ENCODE measurements at regions not wholly inside any gene's neighbourhood (a gene's known extent, or its start where the extent isn't known, plus 50 kb on each side); places are given as distances from the start of the nearest gene placed in this dataset.

- no peak for TF ChIP-seq CTCF (IDR thresholded peaks at IDR 0.05)
- ATAC-seq (ENCODE audit: low FRiP score), result no peak
Measured at GRCh38 chr11:29321293-29322132, 695.3 kb downstream of the KCNA4 start.

GRCh38 chr11:29320196-29320595 is 696.6 kb downstream of the KCNA4 start:
- ATAC-seq (ENCODE audit: low FRiP score) (no peak), DNase-seq (ENCODE audit: low spot score) (no peak)
- TF ChIP-seq CTCF (IDR thresholded peaks at IDR 0.05), result no peak

More at GRCh38 chr11:29321293-29322132, 695.3 kb downstream of the KCNA4 start:
- DNase-seq (ENCODE audit: low spot score), result no peak

GRCh38 chr11:29319210-29319609 is 697.6 kb downstream of the KCNA4 start:
- ATAC-seq (ENCODE audit: low FRiP score) (no peak), DNase-seq (ENCODE audit: low spot score) (no peak)
- TF ChIP-seq CTCF (IDR thresholded peaks at IDR 0.05), result no peak

GRCh38 chr11:29318134-29318845 is 698.5 kb downstream of the KCNA4 start:
- ATAC-seq (ENCODE audit: low FRiP score), result no peak
- no peak for DNase-seq (ENCODE audit: low spot score)
- TF ChIP-seq CTCF (IDR thresholded peaks at IDR 0.05), result no peak

- DNase-seq (ENCODE audit: low spot score), result no peak
- TF ChIP-seq CTCF (IDR thresholded peaks at IDR 0.05), result no peak
- ATAC-seq (ENCODE audit: low FRiP score), result no peak
Measured at GRCh38 chr11:29317694-29318093, 699.1 kb downstream of the KCNA4 start.

- TF ChIP-seq CTCF (IDR thresholded peaks at IDR 0.05), result no peak
Measured at GRCh38 chr11:29315275-29315674, 701.6 kb downstream of the KCNA4 start.

More at GRCh38 chr11:29315275-29315674, 701.6 kb downstream of the KCNA4 start:
- DNase-seq (ENCODE audit: low spot score) (no peak), ATAC-seq (ENCODE audit: low FRiP score) (no peak)

All from omental fat pad (tissue), 3 donors.